SK-N-SH treated with all-trans-retinoic acid at 6 μM for 48 hours (cell line): ENCODE measurements at regions not wholly inside any gene's neighbourhood (a gene's known extent, or its start where the extent isn't known, plus 50 kb on each side); places are given as distances from the start of the nearest gene placed in this dataset.
"Not testable (repeated sequence)": the region's sequence is repeated elsewhere in the genome, so short reads cannot be mapped to it uniquely, and the experiment has no call there.

Source experiments
- ATAC-seq: fragments of 200-7000 bp; cut with Tn5 transposase; 3 replicates; pipeline ENCODE4 v1.9.1; 2020; ENCODE audit warnings: mild to moderate bottlenecking, moderate library complexity
- ARNTL ChIP-seq: fragments of 450-650 bp; formaldehyde crosslinking; IDR thresholded peaks from 2 replicates; pipeline ENCODE4 v1.5.0; 2020; ENCODE audit warnings: low read depth, mild to moderate bottlenecking, moderate library complexity, borderline replicate concordance
- CSDC2 ChIP-seq: fragments of 250-450 bp; sonication (Bioruptor Pico); IDR thresholded peaks from 2 replicates; pipeline ENCODE4 v1.5.0; 2020; ENCODE audit warnings: mild to moderate bottlenecking, moderate library complexity
- ESRRG ChIP-seq: fragments of 250-450 bp; sonication (Bioruptor Pico); IDR thresholded peaks from 2 replicates; pipeline ENCODE4 v1.6.1; 2021; ENCODE audit warnings: mild to moderate bottlenecking
- GLIS3 ChIP-seq: fragments of 250-450 bp; sonication (Bioruptor Pico); IDR thresholded peaks from 2 replicates; pipeline ENCODE4 v1.5.0; 2020; ENCODE audit warnings: mild to moderate bottlenecking, moderate library complexity
- ISL1 ChIP-seq: fragments of 250-450 bp; sonication (Bioruptor Pico); IDR thresholded peaks from 2 replicates; pipeline ENCODE4 v2.1.2; 2022; ENCODE audit warnings: mild to moderate bottlenecking, moderate library complexity
- OSR1 ChIP-seq: fragments of 250-450 bp; sonication (Bioruptor Pico); IDR thresholded peaks from 2 replicates; pipeline ENCODE4 v1.8.0; 2022; ENCODE audit warnings: moderate library complexity, mild to moderate bottlenecking, inconsistent platforms
- SNAI2 ChIP-seq: fragments of 250-450 bp; sonication (Bioruptor Pico); IDR thresholded peaks from 2 replicates; pipeline ENCODE4 v1.5.0; 2020; ENCODE audit warnings: mild to moderate bottlenecking, moderate library complexity
- TCF4 ChIP-seq: fragments of 250-450 bp; sonication (Bioruptor Pico); IDR thresholded peaks from 2 replicates; pipeline ENCODE4 v1.8.0; 2021; ENCODE audit warnings: mild to moderate bottlenecking, moderate library complexity, borderline replicate concordance
- TOX ChIP-seq: fragments of 250-450 bp; sonication (Bioruptor Pico); IDR thresholded peaks from 2 replicates; pipeline ENCODE4 v1.8.0; 2021; ENCODE audit warnings: mild to moderate bottlenecking, moderate library complexity, borderline replicate concordance
- ZC3H10 ChIP-seq: fragments of 250-450 bp; sonication (Bioruptor Pico); IDR thresholded peaks from 2 replicates; pipeline ENCODE4 v1.5.1; 2021; ENCODE audit warnings: mild to moderate bottlenecking, moderate library complexity
- ZFP3 ChIP-seq: fragments of 250-450 bp; sonication (Bioruptor Pico); IDR thresholded peaks from 2 replicates; pipeline ENCODE4 v1.5.0; 2020; ENCODE audit warnings: mild to moderate bottlenecking, moderate library complexity
- ZFP30 ChIP-seq: fragments of 450-650 bp; formaldehyde crosslinking; IDR thresholded peaks from 2 replicates; pipeline ENCODE4 v1.5.0; 2022; ENCODE audit warnings: mild to moderate bottlenecking, moderate library complexity
- ZNF8 ChIP-seq: fragments of 450-650 bp; formaldehyde crosslinking; IDR thresholded peaks from 2 replicates; pipeline ENCODE4 v1.5.0; 2020; ENCODE audit warnings: mild to moderate bottlenecking, moderate library complexity
- TF ChIP-seq, protein P1 (sequence below): fragments of 250-450 bp; sonication (Bioruptor Pico); IDR thresholded peaks from 2 replicates; pipeline ENCODE4 v1.5.1; 2021; ENCODE audit warnings: mild to moderate bottlenecking, moderate library complexity
- TF ChIP-seq, protein P2 (sequence below): fragments of 250-450 bp; sonication (Bioruptor Pico); IDR thresholded peaks from 2 replicates; pipeline ENCODE4 v1.8.0; 2021; ENCODE audit warnings: low read depth, mild to moderate bottlenecking, moderate library complexity, borderline replicate concordance
- TF ChIP-seq, protein P3 (sequence below): fragments of 250-450 bp; sonication (Bioruptor Pico); IDR thresholded peaks from 2 replicates; pipeline ENCODE4 v1.5.0; 2020; ENCODE audit warnings: mild to moderate bottlenecking, moderate library complexity
- TF ChIP-seq, protein P4 (sequence below): fragments of 250-450 bp; sonication (Bioruptor Pico); IDR thresholded peaks from 2 replicates; pipeline ENCODE4 v1.5.1; 2020; ENCODE audit warnings: low read depth, mild to moderate bottlenecking, moderate library complexity
- TF ChIP-seq, protein P5 (sequence below): fragments of 250-450 bp; sonication (Bioruptor Pico); IDR thresholded peaks from 2 replicates; pipeline ENCODE4 v1.8.0; 2020; ENCODE audit warnings: mild to moderate bottlenecking, moderate library complexity, borderline replicate concordance

DNA sequence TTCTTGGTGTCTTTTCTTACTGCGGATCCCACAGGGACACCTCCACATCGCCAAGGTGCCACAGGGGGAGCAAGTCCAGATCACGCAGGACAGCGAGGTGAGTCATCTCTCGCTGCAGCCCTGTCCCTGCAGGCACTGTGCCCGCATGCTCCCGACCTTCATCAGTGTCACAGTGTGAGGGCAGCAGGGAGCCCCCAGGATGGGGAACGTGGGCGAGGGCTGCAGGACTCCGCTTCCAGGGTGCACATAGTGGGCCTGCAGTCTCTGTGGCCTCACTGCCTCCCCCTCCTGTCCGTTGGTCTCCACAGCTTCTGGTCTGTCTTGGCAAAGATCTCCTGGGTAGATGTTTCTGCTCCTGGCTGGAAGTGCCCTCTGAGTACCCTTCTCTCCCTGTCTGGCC lies 78.0 kb downstream of the NPIPB11 start:
- ATAC-seq: peak; percentile 69

DNA sequence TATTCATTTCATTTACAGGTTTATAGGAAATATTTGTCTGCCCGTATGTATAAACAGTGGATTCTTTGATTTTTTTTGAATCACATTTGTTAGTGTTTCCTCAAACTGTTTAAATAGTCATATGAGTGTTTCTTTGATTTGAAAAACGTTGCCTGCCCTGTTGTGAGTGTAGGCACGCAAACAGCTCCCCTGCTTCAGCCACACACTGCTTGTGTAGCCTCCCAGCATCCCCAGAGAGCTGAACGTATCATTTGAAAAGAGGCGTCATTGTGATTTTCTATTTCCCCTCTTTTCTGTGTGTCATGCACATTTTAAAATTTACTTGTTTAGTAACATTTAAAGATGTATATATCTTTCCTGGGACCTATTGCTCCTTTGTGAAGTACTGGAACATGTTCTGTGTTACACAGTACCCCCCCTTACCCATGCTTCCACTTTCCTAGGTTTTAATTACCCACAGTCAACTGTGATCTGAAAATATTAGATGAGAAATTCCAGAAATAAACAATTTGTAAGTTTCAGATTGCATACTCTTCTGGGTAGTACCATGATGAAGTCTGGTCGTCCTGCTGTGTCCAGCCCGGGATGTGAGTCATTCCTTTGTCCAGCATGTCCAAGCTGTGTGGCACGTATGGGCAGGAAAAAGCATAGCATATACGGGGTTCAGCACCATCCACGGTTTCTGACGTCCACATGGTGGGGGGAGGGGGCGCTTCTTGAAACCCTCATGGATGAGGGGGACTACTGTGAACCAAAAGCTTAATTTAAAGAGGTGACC lies 78.7 kb downstream of the NPIPB11 start:
- ATAC-seq: peak; percentile 94

DNA sequence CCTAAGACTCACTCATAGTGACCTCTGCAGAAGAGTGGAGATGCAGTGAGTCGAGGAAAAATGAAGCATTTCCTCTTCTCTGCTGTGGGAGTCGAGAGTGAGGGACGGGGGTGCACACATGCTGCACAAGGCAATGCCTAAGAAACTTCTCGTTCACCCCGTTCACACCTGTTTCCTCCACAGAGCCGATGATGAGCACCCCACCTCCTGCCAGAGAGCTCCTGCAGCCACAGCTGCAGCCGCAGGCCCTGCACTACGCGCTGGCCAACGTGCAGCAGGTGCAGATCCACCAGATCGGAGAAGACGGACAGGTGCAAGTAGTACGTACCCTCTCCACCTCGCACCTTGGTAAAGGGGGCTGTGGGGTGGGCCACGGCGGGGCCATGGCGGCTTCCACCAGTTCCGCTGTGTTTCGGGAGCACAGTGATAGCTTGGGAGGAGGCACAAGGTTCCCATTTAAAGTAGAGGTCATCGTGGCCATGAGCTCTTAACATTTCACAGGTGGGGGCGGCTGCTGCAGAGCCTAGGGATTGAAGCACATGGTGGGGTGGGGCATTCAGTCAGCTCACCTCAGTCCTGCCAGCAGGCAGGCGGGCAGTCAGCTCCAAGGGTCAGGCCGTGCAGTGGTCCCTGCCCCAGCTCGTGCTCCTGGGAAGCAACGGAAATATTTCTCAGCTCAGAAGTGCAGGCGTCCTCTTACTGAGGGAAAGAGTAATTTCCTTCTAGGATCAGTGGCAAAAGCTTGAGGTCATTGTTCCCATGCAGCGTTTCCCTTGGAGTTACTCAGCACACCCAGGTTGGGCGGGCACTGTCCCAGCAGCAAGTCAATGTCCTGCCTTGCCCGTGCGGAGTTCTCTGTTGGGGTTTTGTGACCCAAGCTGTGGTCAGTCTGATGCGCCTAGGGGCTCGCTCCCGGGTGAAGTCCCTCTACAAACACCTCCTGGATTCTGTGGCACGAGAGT lies 80.1 kb downstream of the NPIPB11 start:
- not testable (repeated sequence) for ATAC-seq

DNA sequence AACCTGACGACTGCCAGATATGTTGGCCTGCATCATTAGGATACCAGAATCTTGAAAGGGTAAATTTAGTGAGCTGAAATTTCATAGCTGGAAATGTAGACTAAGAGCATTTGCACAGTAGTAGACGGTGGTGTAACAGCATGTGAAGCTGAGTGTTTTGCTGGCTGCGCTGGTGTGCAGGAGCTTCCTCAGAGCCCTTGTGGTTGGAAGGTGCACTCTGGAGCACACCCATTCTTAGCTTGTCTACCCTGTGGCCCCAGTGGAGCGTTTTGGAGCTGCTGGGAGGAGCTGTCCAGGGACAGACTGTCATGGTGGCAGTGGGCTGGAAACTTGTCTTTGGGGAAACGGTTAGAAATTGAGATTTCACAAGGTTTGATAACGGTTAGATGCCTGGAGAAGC lies 82.8 kb downstream of the NPIPB11 start:
- ATAC-seq: not testable (repeated sequence)

DNA sequence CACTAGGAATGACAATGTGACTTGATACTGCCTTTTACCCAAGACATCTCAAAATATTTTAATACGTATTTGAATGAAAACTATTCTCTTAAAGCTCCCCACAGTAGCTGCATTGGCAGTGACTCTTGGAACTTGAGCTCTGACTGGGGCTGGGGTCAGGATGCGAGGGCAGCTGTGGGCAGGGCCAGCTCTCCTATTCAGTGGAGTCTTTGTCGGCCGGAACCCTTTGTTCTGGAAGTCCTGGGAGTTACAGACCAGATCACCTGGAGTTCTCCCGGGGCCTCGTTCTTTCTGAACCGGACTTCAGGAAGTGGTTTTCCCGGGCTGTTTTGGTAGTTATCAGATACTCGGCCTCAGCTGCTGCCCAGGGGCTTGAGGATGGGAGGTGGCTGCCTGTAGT lies 84.9 kb downstream of the NPIPB11 start:
- no peak for ATAC-seq
- TF ChIP-seq, protein P1, sequence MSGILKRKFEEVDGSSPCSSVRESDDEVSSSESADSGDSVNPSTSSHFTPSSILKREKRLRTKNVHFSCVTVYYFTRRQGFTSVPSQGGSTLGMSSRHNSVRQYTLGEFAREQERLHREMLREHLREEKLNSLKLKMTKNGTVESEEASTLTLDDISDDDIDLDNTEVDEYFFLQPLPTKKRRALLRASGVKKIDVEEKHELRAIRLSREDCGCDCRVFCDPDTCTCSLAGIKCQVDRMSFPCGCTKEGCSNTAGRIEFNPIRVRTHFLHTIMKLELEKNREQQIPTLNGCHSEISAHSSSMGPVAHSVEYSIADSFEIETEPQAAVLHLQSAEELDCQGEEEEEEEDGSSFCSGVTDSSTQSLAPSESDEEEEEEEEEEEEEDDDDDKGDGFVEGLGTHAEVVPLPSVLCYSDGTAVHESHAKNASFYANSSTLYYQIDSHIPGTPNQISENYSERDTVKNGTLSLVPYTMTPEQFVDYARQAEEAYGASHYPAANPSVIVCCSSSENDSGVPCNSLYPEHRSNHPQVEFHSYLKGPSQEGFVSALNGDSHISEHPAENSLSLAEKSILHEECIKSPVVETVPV (CRISPR knock-in tag): no peak
- TF ChIP-seq TOX (CRISPR knock-in tag): no peak
- TF ChIP-seq ZFP3 (CRISPR knock-in tag): no peak
- TF ChIP-seq ZC3H10 (CRISPR knock-in tag): no peak
- TF ChIP-seq CSDC2 (CRISPR knock-in tag): no peak
- TF ChIP-seq ISL1 (CRISPR knock-in tag): no peak
- TF ChIP-seq, protein P2, sequence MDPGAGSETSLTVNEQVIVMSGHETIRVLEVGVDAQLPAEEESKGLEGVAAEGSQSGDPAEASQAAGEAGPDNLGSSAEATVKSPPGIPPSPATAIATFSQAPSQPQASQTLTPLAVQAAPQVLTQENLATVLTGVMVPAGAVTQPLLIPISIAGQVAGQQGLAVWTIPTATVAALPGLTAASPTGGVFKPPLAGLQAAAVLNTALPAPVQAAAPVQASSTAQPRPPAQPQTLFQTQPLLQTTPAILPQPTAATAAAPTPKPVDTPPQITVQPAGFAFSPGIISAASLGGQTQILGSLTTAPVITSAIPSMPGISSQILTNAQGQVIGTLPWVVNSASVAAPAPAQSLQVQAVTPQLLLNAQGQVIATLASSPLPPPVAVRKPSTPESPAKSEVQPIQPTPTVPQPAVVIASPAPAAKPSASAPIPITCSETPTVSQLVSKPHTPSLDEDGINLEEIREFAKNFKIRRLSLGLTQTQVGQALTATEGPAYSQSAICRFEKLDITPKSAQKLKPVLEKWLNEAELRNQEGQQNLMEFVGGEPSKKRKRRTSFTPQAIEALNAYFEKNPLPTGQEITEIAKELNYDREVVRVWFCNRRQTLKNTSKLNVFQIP (CRISPR knock-in tag): no peak
- TF ChIP-seq, protein P3, sequence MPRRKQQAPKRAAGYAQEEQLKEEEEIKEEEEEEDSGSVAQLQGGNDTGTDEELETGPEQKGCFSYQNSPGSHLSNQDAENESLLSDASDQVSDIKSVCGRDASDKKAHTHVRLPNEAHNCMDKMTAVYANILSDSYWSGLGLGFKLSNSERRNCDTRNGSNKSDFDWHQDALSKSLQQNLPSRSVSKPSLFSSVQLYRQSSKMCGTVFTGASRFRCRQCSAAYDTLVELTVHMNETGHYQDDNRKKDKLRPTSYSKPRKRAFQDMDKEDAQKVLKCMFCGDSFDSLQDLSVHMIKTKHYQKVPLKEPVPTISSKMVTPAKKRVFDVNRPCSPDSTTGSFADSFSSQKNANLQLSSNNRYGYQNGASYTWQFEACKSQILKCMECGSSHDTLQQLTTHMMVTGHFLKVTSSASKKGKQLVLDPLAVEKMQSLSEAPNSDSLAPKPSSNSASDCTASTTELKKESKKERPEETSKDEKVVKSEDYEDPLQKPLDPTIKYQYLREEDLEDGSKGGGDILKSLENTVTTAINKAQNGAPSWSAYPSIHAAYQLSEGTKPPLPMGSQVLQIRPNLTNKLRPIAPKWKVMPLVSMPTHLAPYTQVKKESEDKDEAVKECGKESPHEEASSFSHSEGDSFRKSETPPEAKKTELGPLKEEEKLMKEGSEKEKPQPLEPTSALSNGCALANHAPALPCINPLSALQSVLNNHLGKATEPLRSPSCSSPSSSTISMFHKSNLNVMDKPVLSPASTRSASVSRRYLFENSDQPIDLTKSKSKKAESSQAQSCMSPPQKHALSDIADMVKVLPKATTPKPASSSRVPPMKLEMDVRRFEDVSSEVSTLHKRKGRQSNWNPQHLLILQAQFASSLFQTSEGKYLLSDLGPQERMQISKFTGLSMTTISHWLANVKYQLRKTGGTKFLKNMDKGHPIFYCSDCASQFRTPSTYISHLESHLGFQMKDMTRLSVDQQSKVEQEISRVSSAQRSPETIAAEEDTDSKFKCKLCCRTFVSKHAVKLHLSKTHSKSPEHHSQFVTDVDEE (CRISPR knock-in tag): no peak
- no peak for TF ChIP-seq TCF4 (CRISPR knock-in tag)
- no peak for TF ChIP-seq ARNTL (CRISPR knock-in tag)
- TF ChIP-seq, protein P4, sequence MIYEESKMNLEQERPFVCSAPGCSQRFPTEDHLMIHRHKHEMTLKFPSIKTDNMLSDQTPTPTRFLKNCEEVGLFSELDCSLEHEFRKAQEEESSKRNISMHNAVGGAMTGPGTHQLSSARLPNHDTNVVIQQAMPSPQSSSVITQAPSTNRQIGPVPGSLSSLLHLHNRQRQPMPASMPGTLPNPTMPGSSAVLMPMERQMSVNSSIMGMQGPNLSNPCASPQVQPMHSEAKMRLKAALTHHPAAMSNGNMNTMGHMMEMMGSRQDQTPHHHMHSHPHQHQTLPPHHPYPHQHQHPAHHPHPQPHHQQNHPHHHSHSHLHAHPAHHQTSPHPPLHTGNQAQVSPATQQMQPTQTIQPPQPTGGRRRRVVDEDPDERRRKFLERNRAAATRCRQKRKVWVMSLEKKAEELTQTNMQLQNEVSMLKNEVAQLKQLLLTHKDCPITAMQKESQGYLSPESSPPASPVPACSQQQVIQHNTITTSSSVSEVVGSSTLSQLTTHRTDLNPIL (CRISPR knock-in tag): no peak
- TF ChIP-seq, protein P5, sequence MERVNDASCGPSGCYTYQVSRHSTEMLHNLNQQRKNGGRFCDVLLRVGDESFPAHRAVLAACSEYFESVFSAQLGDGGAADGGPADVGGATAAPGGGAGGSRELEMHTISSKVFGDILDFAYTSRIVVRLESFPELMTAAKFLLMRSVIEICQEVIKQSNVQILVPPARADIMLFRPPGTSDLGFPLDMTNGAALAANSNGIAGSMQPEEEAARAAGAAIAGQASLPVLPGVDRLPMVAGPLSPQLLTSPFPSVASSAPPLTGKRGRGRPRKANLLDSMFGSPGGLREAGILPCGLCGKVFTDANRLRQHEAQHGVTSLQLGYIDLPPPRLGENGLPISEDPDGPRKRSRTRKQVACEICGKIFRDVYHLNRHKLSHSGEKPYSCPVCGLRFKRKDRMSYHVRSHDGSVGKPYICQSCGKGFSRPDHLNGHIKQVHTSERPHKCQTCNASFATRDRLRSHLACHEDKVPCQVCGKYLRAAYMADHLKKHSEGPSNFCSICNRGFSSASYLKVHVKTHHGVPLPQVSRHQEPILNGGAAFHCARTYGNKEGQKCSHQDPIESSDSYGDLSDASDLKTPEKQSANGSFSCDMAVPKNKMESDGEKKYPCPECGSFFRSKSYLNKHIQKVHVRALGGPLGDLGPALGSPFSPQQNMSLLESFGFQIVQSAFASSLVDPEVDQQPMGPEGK (CRISPR knock-in tag): no peak
- no peak for TF ChIP-seq GLIS3
- no peak for TF ChIP-seq ZFP30
- TF ChIP-seq OSR1: no peak
- no peak for TF ChIP-seq ZNF8 (CRISPR knock-in tag)
- TF ChIP-seq SNAI2 (CRISPR knock-in tag): no peak
- TF ChIP-seq ESRRG (CRISPR knock-in tag): no peak
